ENCODE measurements at regions not wholly inside any gene's neighbourhood (a gene's known extent, or its start where the extent isn't known, plus 50 kb on each side); places are given as distances from the start of the nearest gene placed in this dataset.

GRCh38 chr13:89746554-89746953, 1600.9 kb upstream of the MIR17HG start:
- TF ChIP-seq, protein P1, sequence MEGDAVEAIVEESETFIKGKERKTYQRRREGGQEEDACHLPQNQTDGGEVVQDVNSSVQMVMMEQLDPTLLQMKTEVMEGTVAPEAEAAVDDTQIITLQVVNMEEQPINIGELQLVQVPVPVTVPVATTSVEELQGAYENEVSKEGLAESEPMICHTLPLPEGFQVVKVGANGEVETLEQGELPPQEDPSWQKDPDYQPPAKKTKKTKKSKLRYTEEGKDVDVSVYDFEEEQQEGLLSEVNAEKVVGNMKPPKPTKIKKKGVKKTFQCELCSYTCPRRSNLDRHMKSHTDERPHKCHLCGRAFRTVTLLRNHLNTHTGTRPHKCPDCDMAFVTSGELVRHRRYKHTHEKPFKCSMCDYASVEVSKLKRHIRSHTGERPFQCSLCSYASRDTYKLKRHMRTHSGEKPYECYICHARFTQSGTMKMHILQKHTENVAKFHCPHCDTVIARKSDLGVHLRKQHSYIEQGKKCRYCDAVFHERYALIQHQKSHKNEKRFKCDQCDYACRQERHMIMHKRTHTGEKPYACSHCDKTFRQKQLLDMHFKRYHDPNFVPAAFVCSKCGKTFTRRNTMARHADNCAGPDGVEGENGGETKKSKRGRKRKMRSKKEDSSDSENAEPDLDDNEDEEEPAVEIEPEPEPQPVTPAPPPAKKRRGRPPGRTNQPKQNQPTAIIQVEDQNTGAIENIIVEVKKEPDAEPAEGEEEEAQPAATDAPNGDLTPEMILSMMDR (IDR thresholded peaks at IDR 0.05), result no peak
- no peak for TF ChIP-seq POLR2A (IDR thresholded peaks at IDR 0.05)

Data from thyroid gland (tissue), 4 donors.